HG03025 (cell line): ENCODE measurements at regions not wholly inside any gene's neighbourhood (a gene's known extent, or its start where the extent isn't known, plus 50 kb on each side); places are given as distances from the start of the nearest gene placed in this dataset.
A peak's percentile ranks its signal among the peaks of the same experiment; 100 is the strongest.

Source experiments
- ATAC-seq: cut with Tn5 transposase; IDR thresholded peaks from one replicate; pipeline ENCODE4 v1.9.1; 2021; ENCODE audit warnings: mild to moderate bottlenecking, moderate library complexity; ENCODE audit not compliant: unreplicated experiment, low FRiP score

- no peak for ATAC-seq
Observed at GRCh38 chr12:126741536-126742240, 1525.3 kb upstream of the TMEM132C start.

- no peak for ATAC-seq
Observed at GRCh38 chr12:126742241-126742641, 1524.7 kb upstream of the TMEM132C start.

DNA sequence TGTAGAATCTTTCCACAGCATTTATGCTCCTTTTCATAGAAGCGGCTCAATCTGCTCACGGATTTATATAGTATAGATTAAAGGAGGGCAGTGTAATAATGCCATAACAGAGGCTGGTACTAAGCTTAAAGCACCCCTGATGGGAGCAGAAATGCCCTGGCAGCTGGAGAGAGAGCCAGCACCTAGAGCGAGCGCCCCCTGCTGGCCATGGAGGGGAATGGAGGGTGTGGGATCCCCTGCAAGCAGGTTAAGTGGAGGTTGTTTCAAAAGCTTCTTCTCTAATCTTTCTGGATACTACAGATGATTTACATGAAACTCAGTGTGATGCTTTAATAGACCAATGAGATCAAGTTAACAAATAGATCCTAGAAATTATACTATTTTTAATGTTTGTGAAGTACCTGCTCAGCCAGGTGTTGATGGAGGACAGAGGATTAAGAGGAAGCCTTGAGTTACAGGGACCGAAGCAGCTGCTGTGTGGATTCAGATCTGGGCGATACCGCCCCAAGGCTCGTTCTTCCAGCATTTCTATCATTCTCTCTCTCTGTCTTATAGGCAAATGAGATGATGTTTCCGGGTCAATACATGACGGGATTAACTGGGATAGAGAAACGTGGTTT lies 1519.3 kb upstream of the TMEM132C start:
- no peak for ATAC-seq

DNA sequence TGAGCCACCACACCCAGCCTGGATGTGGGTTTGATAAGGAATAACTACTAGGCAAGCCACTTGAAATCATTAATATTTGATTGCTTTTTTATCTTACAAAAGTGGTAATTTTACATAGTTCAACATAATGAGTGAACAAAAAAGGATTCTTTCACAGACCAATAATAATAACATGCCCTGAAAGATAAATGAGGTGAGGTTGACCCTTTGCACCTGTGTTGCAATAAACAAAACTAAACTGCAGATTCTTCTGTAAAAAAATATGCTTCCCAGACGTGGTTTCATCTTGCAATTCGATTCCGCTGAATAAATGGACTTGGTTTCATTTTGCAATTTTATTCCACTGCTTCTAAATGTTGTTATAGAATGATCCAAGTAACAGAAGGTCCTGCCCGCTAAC lies 1514.9 kb upstream of the TMEM132C start:
- no peak for ATAC-seq

DNA sequence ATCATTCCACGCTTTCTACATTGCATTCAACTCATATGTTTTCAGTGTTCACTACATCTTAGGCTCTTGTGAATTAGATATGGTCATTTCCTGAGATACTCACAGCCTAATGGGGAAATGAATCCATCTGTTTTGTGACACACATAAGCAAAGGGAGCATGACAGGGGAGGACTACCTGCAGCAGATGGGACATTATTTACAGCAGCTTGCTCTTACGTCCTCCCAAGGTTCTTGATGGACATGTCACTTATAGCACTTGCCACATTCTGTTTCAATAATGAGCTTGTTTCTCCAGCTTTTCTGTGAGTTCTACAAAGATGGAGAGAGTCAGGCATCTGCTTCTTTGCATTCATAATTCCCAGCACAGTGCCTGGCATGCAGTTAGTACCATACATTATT lies 1509.6 kb upstream of the TMEM132C start:
- no peak for ATAC-seq

- no peak for ATAC-seq
Observed at GRCh38 chr12:126760092-126760491, 1506.9 kb upstream of the TMEM132C start.

DNA sequence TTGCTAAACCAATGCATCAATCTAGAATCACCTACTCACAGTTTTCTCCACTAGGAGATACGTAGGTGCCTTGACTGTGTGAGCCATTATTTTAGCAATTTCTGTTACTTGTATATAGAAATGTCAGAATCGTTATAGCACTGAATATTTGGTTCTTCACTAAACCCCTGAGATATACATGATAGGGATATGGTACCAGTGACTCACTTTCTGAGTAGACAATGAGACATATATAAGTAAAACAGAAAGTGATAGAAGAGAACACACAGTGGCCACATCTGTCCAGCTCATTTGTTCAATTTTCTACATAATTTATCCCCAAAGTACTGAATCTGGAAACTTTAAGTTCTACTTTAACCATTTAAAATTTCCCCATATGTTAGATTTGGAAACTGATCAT lies 1505.5 kb upstream of the TMEM132C start:
- ATAC-seq: no peak

GRCh38 chr12:126762150-126762549 lies 1504.8 kb upstream of the TMEM132C start:
- ATAC-seq: no peak

GRCh38 chr12:126763359-126763758 lies 1503.6 kb upstream of the TMEM132C start:
- ATAC-seq: no peak

- no peak for ATAC-seq
Observed at GRCh38 chr12:126767334-126767733, 1499.6 kb upstream of the TMEM132C start.

GRCh38 chr12:126768517-126768916 lies 1498.5 kb upstream of the TMEM132C start:
- ATAC-seq: no peak

DNA sequence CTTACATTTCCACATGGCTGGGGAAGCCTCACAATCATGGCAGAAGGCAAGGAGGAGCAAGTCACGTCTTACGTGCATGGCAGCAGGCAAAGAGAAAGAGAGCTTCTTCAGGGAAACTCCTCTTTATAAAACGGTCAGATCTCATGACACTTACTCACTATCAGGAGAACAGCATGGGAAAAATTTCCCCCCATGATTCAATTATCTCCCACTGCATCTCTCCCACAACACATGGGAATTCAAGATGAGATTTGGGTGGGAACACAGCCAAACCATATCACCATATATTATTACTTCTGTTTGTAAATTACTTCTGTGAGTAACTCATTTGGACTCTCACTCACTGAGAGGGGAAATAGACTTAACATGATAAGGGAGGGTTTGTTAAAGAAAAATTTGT lies 1496.8 kb upstream of the TMEM132C start:
- no peak for ATAC-seq

DNA sequence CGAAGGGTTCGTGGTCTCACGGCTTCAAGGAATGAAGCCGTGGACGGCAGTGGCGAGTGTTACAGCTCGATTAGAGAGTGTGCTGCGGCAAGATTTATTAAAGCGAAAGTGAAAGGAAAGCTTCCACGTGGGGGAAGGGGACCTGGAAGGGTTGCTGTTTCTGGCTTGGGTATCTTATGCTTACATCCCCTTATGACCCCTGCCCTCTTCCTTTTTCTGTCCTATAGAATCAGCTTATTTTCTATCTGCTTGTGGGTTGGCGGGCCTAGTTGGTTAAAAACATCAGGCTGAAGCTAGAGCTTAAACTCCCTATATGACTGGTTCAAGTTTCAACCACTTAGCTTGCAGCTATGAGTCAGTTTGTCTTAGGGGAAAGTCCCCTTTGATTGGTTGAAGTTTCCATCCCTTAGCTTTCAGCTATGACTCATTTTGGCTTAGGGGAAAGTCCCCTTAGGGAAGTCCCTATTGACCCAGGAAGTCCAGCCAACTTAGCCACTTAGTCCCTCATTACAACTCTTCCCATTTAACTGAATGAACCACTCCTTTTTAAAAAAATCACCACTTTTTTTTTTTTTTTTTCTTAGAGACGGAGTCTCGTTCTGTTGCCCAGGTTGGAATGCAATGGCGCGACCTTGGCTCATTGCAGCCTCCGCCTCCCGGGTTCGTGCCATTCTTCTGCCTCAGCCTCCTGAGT lies 1494.7 kb upstream of the TMEM132C start:
- peak; percentile 60 for ATAC-seq

DNA sequence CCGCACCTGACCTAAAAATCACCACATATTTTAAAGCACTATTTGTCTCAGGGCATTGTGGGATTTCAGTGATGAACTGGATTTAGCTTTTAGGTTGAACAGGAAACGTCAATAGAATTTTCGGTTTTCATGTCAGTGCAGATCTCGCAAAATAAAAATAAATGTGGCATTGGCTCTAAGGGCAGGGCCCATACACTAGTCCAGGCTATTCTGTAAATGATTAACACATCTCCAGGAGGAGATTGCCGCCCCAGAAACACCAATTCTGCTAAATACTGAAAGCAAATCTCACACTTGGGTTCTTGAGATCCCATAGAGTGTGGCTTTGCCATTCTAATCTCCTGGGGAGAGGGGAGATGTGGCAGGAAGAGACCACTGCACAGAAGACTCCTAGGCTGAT lies 1494.0 kb upstream of the TMEM132C start:
- no peak for ATAC-seq

- no peak for ATAC-seq
Observed at GRCh38 chr12:126773491-126773890, 1493.5 kb upstream of the TMEM132C start.

GRCh38 chr12:126776026-126776655 lies 1490.8 kb upstream of the TMEM132C start:
- ATAC-seq: no peak

DNA sequence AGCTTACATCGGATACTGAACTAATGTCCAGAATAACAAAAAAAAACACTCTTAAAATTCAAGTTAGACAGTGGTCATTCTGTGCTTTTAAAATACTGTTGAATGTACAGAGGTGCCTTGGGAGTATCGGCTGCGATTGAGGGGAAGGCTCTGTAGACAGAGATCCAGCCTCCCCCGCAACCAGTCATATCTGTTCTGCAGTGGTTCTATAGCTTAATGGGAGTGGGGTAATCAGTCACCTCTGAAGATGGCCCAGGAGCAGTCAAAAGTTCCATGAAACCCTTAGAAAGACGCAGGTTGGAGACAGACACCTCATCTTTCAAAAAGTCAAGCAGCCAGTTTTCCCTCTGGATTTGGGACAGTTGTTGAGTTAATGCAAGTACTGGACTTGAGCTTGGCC lies 1486.6 kb upstream of the TMEM132C start:
- no peak for ATAC-seq

DNA sequence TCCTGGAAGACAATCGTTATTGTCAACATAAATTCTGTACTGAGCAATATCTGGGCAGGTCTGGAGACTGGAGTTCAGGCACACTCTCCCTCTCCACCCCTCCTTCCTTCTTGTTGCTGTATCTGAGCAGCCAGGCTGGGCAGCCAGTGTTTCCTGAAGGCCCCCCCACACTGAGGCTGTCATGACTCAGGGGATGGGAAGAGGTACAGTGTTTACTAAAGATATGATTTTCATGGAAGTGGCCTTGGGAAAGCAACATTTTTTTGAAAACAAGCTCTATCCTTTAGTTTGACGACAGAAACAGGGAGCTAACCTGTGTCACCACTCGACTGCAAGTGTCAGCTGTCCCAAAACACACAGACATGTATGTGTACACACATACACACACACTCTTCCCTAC lies 1485.4 kb upstream of the TMEM132C start:
- no peak for ATAC-seq

DNA sequence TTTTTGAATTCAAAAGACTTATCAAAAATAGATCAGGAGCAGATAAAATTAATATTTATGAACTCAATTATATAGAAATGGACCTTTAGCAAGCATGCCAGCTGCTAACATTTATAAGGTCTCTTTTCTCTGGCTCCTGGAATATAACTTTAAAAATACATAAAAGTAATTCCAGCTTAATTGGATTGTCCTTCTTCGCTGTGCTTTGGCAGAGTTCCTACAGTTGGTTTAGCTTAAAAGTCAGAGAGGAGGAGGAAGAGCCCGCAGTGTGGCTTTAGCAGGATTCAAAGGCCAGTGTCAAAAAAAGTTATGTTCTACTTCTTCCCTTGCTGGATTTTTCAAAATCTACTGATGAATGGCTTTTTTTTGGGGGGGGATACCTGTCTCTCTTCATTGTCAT lies 1484.9 kb upstream of the TMEM132C start:
- ATAC-seq: no peak

- no peak for ATAC-seq
Observed at GRCh38 chr12:126784328-126784921, 1482.5 kb upstream of the TMEM132C start.

DNA sequence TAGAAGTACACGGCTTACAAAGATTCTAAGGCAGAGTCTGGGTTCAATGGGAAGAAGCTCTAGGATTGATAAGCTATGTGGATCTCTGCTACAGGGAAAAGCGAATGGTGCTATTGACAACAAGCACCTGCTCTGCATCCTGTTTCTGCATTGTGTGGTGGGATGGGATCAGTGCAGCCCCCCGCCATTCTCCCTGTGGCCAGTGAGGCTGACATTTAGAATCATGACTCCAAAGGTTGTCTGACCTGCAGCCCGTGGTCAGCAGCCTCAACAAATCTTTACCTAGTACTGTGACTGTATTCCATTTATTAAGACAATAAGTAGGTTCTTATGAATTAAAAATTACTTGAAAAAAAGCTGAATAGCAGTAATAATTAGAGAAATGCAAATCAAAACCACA lies 1477.0 kb upstream of the TMEM132C start:
- ATAC-seq: no peak
